Stimulated activated CD8-positive, alpha-beta memory T cell treated with anti-CD3 and anti-CD28 coated beads, Interleukin-15, amount 100 ng/mL, for 1 hour (primary cell): ENCODE measurements at regions not wholly inside any gene's neighbourhood (a gene's known extent, or its start where the extent isn't known, plus 50 kb on each side); places are given as distances from the start of the nearest gene placed in this dataset.

Source experiments
- DNase-seq: peaks from one replicate; pipeline ENCODE4 v3.0.0-alpha.2; 2020; ENCODE audit warnings: low read depth

- DNase-seq: no peak
Measured at GRCh38 chr15:46858150-46858549, 859.2 kb upstream of the SEMA6D start.

GRCh38 chr15:46861796-46862195 is 855.5 kb upstream of the SEMA6D start:
- no peak for DNase-seq

GRCh38 chr15:46865155-46865554 is 852.1 kb upstream of the SEMA6D start:
- DNase-seq: no peak

GRCh38 chr15:46872286-46872980 is 844.9 kb upstream of the SEMA6D start:
- no peak for DNase-seq

DNA sequence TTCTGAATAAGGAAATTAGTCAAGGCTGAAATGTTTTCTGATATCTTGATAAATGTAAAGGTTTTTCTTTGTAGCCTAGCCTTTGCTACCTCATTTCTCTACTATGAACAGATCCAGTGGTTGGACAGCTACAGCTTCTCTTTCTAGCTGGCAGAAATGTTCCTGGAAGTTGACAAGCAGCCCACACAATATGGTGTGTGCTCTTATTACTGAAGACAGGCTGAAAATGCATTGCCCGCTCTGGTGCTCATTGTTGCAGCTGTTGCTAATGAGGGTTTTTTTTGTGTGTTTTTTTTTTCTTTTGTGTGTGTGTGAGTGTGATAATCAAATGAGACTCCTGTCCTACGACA is 844.3 kb upstream of the SEMA6D start:
- no peak for DNase-seq

DNA sequence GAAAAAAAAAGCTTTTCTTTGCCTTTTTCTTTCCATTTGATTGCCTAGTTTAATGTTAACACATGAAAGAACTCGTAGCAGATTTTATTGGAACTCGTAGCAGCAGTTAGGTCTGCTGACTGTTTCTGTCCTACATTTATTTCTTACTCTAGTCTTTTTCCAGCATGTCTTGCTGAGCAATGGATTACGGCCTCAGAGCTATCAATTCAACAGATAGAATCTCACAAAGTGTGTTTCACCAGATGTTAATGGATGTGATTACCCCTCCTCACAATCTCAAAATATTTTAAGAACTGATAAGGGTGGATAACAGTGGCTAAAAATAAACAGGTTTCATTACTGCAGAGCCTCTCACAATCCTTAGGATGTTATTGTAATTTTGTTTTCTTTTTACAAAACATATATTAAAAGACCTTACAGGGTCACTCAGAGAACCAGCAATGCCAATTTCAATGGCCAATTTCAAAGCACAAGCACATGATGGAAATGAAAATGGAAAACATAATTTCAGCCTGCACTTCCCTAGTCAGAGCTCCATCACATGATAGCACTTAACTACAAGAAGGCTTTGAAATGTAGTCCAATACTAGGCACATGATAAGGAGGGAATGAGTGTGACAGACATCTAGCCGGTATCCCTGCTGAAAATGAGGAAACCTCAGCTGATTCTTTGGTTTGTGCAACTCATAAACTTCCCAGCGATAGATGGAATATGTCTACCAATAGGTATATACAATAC is 838.1 kb upstream of the SEMA6D start:
- DNase-seq: no peak

DNA sequence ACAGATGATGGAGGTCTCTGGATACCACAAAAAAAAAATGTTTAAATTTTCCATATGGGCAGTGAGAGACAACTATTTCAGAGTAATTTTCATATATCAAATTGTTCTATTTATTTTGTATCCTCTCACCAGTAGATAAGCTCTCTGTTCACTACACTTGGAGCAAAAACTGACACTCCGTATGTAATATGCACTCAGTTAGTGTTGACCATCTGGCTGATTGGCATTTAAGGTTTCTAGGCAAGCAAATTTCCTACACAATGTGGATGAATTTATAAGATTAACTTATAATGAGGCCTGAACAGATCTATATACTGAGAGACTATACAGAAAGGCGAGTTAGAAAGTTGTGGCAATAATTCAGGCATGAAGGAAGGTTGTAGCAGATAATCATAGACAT is 836.5 kb upstream of the SEMA6D start:
- no peak for DNase-seq

- DNase-seq: no peak
Measured at GRCh38 chr15:46892621-46893160, 824.6 kb upstream of the SEMA6D start.

GRCh38 chr15:46894644-46895043 is 822.7 kb upstream of the SEMA6D start:
- DNase-seq: no peak

DNA sequence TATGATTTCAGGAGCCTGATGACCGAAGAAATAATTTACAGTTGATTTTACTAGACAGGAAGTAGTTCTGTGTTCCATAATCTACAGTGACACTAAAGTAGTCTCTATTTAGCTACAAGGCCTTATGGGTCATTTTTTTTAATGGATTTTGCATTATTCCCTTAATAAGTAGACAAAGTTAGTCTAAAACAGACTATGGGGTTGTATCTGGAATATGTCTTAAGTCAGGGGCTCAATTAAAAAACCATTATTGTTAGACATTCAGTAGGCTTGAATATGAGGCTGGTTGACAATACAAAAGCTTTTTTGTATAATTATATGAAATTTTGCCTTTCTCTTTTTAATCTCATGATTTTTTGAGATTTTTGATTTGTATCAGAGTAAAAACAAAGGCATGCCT is 820.0 kb upstream of the SEMA6D start:
- no peak for DNase-seq

GRCh38 chr15:46901001-46901400 is 816.3 kb upstream of the SEMA6D start:
- DNase-seq: no peak

- no peak for DNase-seq
Measured at GRCh38 chr15:46917721-46918252, 799.5 kb upstream of the SEMA6D start.

DNA sequence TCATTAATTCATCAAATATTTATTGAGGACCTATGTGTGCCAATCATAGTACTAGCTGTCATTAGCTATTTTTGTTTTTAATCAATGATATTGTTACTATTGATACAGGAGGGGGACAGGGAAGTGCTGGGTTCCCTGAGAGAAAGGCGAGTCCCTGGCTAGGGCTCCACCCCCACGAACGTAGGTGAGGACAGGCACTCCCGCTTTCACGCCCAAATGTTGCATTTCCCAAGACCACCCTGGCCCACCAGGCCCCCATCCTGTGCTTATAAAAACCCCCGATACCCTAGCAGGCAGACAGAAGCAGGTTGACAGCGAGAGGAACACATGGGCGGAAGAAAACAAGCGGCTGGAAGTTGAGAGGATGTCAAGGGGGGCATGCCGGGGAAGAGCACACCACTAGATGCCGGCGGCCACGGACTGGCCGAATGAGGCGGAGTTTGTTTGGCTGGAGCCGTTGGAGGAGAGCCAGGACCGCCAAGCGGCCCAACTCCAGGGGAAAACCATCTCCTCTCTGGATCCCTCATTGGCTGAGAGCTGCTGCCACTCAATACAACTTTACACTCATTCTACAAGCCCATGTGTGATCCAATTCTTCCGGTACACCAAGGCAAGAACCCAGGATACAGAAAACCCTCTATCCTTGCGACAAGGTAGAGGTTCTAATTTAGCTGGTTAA is 798.7 kb upstream of the SEMA6D start:
- no peak for DNase-seq

GRCh38 chr15:46921891-46922290 is 795.4 kb upstream of the SEMA6D start:
- DNase-seq: no peak

DNA sequence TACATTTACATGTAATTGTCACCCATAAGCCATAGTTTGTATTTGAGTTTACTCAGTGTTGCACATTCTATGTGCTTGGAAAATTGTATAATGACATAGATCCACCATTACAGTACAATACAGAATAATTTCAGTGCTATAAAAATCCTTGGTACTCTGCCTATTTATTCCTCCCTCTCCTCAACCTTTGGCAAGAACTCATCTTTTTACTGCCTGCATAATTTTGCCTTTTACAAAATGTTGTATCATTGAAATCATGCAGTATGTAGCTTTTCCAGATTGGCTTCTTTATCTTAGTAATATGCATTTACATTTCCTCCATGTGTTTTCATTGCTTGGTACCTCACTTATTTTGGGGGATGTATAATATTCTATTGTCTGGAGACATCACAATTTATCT is 786.9 kb upstream of the SEMA6D start:
- no peak for DNase-seq

- DNase-seq: no peak
Measured at GRCh38 chr15:46933332-46933731, 784.0 kb upstream of the SEMA6D start.

GRCh38 chr15:46934851-46935250 is 782.5 kb upstream of the SEMA6D start:
- DNase-seq: no peak

- no peak for DNase-seq
Measured at GRCh38 chr15:46938169-46938568, 779.1 kb upstream of the SEMA6D start.

DNA sequence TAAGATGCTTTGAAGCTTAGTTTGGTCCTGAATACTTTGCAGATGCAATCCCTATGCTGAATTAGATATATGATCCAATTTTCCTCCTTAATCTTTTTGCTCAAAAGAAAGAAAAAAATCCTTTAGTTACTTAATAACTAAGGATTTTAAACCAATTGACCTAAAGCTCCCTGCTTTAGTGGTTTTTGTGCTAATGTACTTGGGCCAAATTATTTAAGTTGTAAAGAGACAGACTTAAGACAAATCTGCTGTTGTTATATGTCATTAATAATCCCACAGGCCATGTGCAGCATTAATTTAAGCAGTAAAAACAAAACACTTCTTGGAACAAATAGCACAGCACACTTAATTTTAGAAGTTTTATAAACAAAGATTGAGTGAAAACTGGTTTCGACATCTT is 776.1 kb upstream of the SEMA6D start:
- no peak for DNase-seq

- no peak for DNase-seq
Measured at GRCh38 chr15:46946953-46947352, 770.4 kb upstream of the SEMA6D start.

GRCh38 chr15:46955576-46955975 is 761.7 kb upstream of the SEMA6D start:
- DNase-seq: no peak

DNA sequence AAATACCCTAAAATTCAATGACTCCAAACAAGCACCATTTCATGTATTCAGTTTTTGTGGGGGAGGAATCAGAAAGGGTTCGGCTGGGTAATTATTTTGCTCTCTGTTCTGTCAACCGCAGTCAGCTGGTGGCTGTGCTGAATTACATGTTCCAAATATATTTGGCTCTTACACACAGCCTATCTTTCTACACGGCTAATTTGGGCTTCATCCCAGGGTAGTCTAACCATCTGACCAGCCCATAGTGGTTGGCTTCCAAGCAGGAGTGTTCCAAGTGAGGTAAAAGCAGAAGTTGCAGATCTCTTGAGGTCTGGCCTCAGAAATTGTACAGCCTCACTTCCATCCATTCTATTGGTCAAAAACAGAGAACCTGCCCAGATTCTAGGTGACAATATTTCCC is 760.8 kb upstream of the SEMA6D start:
- DNase-seq: no peak

DNA sequence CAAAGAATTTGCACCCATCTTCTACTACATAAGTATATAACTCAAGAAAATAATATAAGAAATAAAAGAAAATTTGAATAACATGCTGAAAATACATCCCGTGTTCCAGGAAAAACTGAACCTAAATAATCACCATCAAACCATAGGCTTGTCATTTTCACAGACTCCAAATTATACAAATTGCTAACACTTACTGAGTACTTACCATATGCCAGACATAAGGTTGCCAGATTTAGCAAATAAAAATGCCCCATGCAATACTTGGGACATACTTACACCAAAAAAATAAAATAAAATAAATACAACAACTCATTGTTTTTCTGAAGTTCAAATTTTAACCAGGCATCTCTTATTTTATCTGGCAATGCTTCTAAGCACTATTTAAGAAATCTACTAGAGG is 760.4 kb upstream of the SEMA6D start:
- DNase-seq: no peak
